22Rv1 (cell line): ENCODE measurements at regions not wholly inside any gene's neighbourhood (a gene's known extent, or its start where the extent isn't known, plus 50 kb on each side); places are given as distances from the start of the nearest gene placed in this dataset.

Experiments used
- ZFX ChIP-seq: fragments of 450-650 bp; IDR thresholded peaks from 2 replicates; pipeline ENCODE4 v1.6.1; 2017; ENCODE audit warnings: antibody characterized with exemption, borderline replicate concordance
- TF ChIP-seq, protein P1 (sequence below): fragments of 450-650 bp; IDR thresholded peaks from 2 replicates; pipeline ENCODE4 v1.5.1; 2017; ENCODE audit warnings: mild to moderate bottlenecking

DNA sequence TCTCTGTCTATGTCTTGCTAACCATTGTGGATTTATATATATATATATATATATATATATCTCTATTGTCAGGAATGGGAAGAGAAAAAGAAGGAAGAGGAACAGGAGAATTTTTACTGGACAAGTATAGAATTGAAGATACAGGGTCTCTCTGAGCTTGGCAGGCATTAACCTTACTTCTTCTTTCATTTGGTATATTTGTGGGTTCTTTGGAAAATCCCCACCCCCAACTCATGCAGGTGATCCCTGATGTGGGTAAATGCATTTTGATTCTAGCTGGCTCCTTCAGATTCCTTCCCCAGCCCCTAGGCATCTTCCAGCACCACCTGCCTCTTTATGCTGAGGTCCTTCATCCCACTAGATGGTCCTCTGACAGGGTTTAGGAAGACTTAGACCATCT is 78.8 kb upstream of the TRABD2B start:
- TF ChIP-seq, protein P1, sequence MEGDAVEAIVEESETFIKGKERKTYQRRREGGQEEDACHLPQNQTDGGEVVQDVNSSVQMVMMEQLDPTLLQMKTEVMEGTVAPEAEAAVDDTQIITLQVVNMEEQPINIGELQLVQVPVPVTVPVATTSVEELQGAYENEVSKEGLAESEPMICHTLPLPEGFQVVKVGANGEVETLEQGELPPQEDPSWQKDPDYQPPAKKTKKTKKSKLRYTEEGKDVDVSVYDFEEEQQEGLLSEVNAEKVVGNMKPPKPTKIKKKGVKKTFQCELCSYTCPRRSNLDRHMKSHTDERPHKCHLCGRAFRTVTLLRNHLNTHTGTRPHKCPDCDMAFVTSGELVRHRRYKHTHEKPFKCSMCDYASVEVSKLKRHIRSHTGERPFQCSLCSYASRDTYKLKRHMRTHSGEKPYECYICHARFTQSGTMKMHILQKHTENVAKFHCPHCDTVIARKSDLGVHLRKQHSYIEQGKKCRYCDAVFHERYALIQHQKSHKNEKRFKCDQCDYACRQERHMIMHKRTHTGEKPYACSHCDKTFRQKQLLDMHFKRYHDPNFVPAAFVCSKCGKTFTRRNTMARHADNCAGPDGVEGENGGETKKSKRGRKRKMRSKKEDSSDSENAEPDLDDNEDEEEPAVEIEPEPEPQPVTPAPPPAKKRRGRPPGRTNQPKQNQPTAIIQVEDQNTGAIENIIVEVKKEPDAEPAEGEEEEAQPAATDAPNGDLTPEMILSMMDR: no peak
- no peak for TF ChIP-seq ZFX
